D341Med (cell line): ENCODE measurements at regions not wholly inside any gene's neighbourhood (a gene's known extent, or its start where the extent isn't known, plus 50 kb on each side); places are given as distances from the start of the nearest gene placed in this dataset.

Experiments
- DNase-seq: peaks from one replicate; pipeline ENCODE4 v3.0.0; 2012; ENCODE audit warnings: low spot score

GRCh38 chr1:104825401-104825800 lies 1075.7 kb downstream of the AMY1C start:
- no peak for DNase-seq

GRCh38 chr1:104830534-104830933 lies 1080.8 kb downstream of the AMY1C start:
- no peak for DNase-seq

- DNase-seq: no peak
Observed at GRCh38 chr1:104852151-104852550, 1102.5 kb downstream of the AMY1C start.

- no peak for DNase-seq
Observed at GRCh38 chr1:104853276-104853675, 1103.6 kb downstream of the AMY1C start.

GRCh38 chr1:104854529-104854928 lies 1104.8 kb downstream of the AMY1C start:
- no peak for DNase-seq

GRCh38 chr1:104855550-104855949 lies 1105.9 kb downstream of the AMY1C start:
- DNase-seq: no peak

- peak; percentile 3 for DNase-seq
Observed at GRCh38 chr1:104856091-104856490, 1106.4 kb downstream of the AMY1C start.

GRCh38 chr1:104856518-104856917 lies 1106.8 kb downstream of the AMY1C start:
- no peak for DNase-seq

- no peak for DNase-seq
Observed at GRCh38 chr1:104868794-104869193, 1119.1 kb downstream of the AMY1C start.

- no peak for DNase-seq
Observed at GRCh38 chr1:104874044-104874443, 1124.3 kb downstream of the AMY1C start.

- DNase-seq: no peak
Observed at GRCh38 chr1:104878203-104878909, 1128.7 kb downstream of the AMY1C start.

GRCh38 chr1:104884939-104885338 lies 1135.2 kb downstream of the AMY1C start:
- DNase-seq: no peak

GRCh38 chr1:104905322-104905721 lies 1155.6 kb downstream of the AMY1C start:
- no peak for DNase-seq

GRCh38 chr1:104906141-104906540 lies 1156.4 kb downstream of the AMY1C start:
- no peak for DNase-seq

- no peak for DNase-seq
Observed at GRCh38 chr1:104919188-104919587, 1169.5 kb downstream of the AMY1C start.

- no peak for DNase-seq
Observed at GRCh38 chr1:104921525-104921924, 1171.8 kb downstream of the AMY1C start.

GRCh38 chr1:104923075-104923474 lies 1173.4 kb downstream of the AMY1C start:
- DNase-seq: no peak

- DNase-seq: no peak
Observed at GRCh38 chr1:104929280-104929679, 1179.6 kb downstream of the AMY1C start.

- no peak for DNase-seq
Observed at GRCh38 chr1:104932030-104932915, 1182.6 kb downstream of the AMY1C start.

GRCh38 chr1:104932949-104933679 lies 1183.4 kb downstream of the AMY1C start:
- no peak for DNase-seq

GRCh38 chr1:104933846-104934245 lies 1184.1 kb downstream of the AMY1C start:
- no peak for DNase-seq

- no peak for DNase-seq
Observed at GRCh38 chr1:104945406-104945805, 1195.7 kb downstream of the AMY1C start.
